Muscle layer of colon (tissue), 2 donors: ENCODE measurements at regions not wholly inside any gene's neighbourhood (a gene's known extent, or its start where the extent isn't known, plus 50 kb on each side); places are given as distances from the start of the nearest gene placed in this dataset.

Source experiments
- H3K27ac ChIP-seq: one replicate; pipeline ENCODE4 v1.7.0; 2013; ENCODE audit warnings: low read depth, mild to moderate bottlenecking, low read length, moderate library complexity
- H3K27me3 ChIP-seq, 2 donors: one replicate each; pipeline ENCODE4 v1.7.0; 2013; ENCODE audit warnings: low read length in 2 of 2, mild to moderate bottlenecking in 2 of 2; ENCODE audit not compliant: insufficient read depth in 2 of 2, control insufficient read depth in 1 of 2
- H3K36me3 ChIP-seq: one replicate; pipeline ENCODE4 v1.7.0; 2013; ENCODE audit warnings: mild to moderate bottlenecking, low read length; ENCODE audit not compliant: insufficient read depth
- H3K4me1 ChIP-seq: one replicate; pipeline ENCODE4 v1.7.0; 2013; ENCODE audit warnings: mild to moderate bottlenecking, low read length; ENCODE audit not compliant: insufficient read depth
- H3K4me3 ChIP-seq, 2 donors: one replicate each; pipeline ENCODE4 v1.7.0; 2013; ENCODE audit warnings: low read length in 2 of 2, low read depth in 1 of 2, mild to moderate bottlenecking in 1 of 2, moderate library complexity in 1 of 2
- H3K9ac ChIP-seq: one replicate; pipeline ENCODE4 v1.7.0; 2013; ENCODE audit warnings: low read length
- H3K9me3 ChIP-seq: one replicate; pipeline ENCODE4 v1.7.0; 2013; ENCODE audit warnings: mild to moderate bottlenecking, low read length
- donor health status: abdominal sarcoma.
- donor health status: Adenocarcinoma of cecum.

- Histone ChIP-seq H3K27me3 (no peaks in the 10 kb centered on the region), H3K9me3 (no peaks in the 10 kb centered on the region), H3K27ac (peak overlapping the region; percentile 21)
Measured at GRCh38 chr1:229111703-229112319, 159.1 kb upstream of the RAB4A start.

GRCh38 chr1:229112832-229113548, 157.9 kb upstream of the RAB4A start:
- peak overlapping the region; percentile 30 for H3K27ac ChIP-seq
- peaks cover 81% of the 10 kb centered on the region for H3K4me1 ChIP-seq
- no peak overlapping the region for H3K9ac ChIP-seq
- H3K4me3 ChIP-seq: no peak overlapping the region
- H3K36me3 ChIP-seq: no peaks in the 10 kb centered on the region
- no peaks in the 10 kb centered on the region for H3K9me3 ChIP-seq
- H3K27me3 ChIP-seq: no peaks in the 10 kb centered on the region

More at GRCh38 chr1:229111703-229112319, 159.1 kb upstream of the RAB4A start:
- Histone ChIP-seq H3K4me3 (no peak overlapping the region), H3K4me1 (peaks cover 76% of the 10 kb centered on the region), H3K9ac (no peak overlapping the region), H3K36me3 (no peaks in the 10 kb centered on the region)

- no peaks in the 10 kb centered on the region for H3K9me3 ChIP-seq
- peak overlapping the region; percentile 84 for H3K27ac ChIP-seq
- H3K9ac ChIP-seq: no peak overlapping the region
- peaks cover 69% of the 10 kb centered on the region for H3K4me1 ChIP-seq
- H3K36me3 ChIP-seq: no peaks in the 10 kb centered on the region
- no peak overlapping the region for H3K4me3 ChIP-seq
- H3K27me3 ChIP-seq: no peaks in the 10 kb centered on the region
Measured at GRCh38 chr1:229114315-229114714, 156.6 kb upstream of the RAB4A start.

GRCh38 chr1:229114850-229115365, 156.0 kb upstream of the RAB4A start:
- H3K4me3 ChIP-seq: no peak overlapping the region
- peaks cover 63% of the 10 kb centered on the region for H3K4me1 ChIP-seq
- no peaks in the 10 kb centered on the region for H3K9me3 ChIP-seq
- no peaks in the 10 kb centered on the region for H3K36me3 ChIP-seq
- peak overlapping the region; percentile 84 for H3K27ac ChIP-seq
- no peaks in the 10 kb centered on the region for H3K27me3 ChIP-seq
- no peak overlapping the region for H3K9ac ChIP-seq

GRCh38 chr1:229116114-229116513, 154.8 kb upstream of the RAB4A start:
- H3K9ac ChIP-seq: peak overlapping the region; percentile 23
- H3K9me3 ChIP-seq: no peaks in the 10 kb centered on the region
- peaks cover 51% of the 10 kb centered on the region for H3K4me1 ChIP-seq
- H3K4me3 ChIP-seq: no peak overlapping the region
- H3K27ac ChIP-seq: peak overlapping the region; percentile 84
- no peaks in the 10 kb centered on the region for H3K27me3 ChIP-seq
- H3K36me3 ChIP-seq: no peaks in the 10 kb centered on the region

GRCh38 chr1:229117664-229118300, 153.1 kb upstream of the RAB4A start:
- no peak overlapping the region for H3K4me3 ChIP-seq
- peaks cover 40% of the 10 kb centered on the region for H3K4me1 ChIP-seq
- peak overlapping the region; percentile 84 for H3K27ac ChIP-seq
- H3K9ac ChIP-seq: no peak overlapping the region
- no peaks in the 10 kb centered on the region for H3K36me3 ChIP-seq
- H3K27me3 ChIP-seq: no peaks in the 10 kb centered on the region
- H3K9me3 ChIP-seq: no peaks in the 10 kb centered on the region

- Histone ChIP-seq H3K27ac (peak overlapping the region; percentile 54), H3K4me1 (peaks cover 39% of the 10 kb centered on the region), H3K36me3 (no peaks in the 10 kb centered on the region), H3K9me3 (no peaks in the 10 kb centered on the region), H3K4me3 (no peak overlapping the region), H3K9ac (no peak overlapping the region), H3K27me3 (no peaks in the 10 kb centered on the region)
Measured at GRCh38 chr1:229118477-229119061, 152.3 kb upstream of the RAB4A start.

GRCh38 chr1:229119161-229119560, 151.8 kb upstream of the RAB4A start:
- peak overlapping the region; percentile 31 for H3K27ac ChIP-seq
- H3K9ac ChIP-seq: no peak overlapping the region
- H3K9me3 ChIP-seq: no peaks in the 10 kb centered on the region
- H3K36me3 ChIP-seq: no peaks in the 10 kb centered on the region
- H3K27me3 ChIP-seq: no peaks in the 10 kb centered on the region
- no peak overlapping the region for H3K4me3 ChIP-seq
- peaks cover 39% of the 10 kb centered on the region for H3K4me1 ChIP-seq

GRCh38 chr1:229119876-229120275, 151.0 kb upstream of the RAB4A start:
- Histone ChIP-seq H3K9me3 (no peaks in the 10 kb centered on the region), H3K27ac (peak overlapping the region; percentile 56), H3K4me1 (peaks cover 34% of the 10 kb centered on the region), H3K27me3 (no peaks in the 10 kb centered on the region), H3K36me3 (no peaks in the 10 kb centered on the region), H3K4me3 (no peak overlapping the region), H3K9ac (no peak overlapping the region)

GRCh38 chr1:229121845-229122436, 149.0 kb upstream of the RAB4A start:
- Histone ChIP-seq H3K27ac (peak overlapping the region; percentile 47), H3K4me3 (no peak overlapping the region), H3K9ac (no peak overlapping the region), H3K36me3 (no peaks in the 10 kb centered on the region), H3K4me1 (peaks cover 15% of the 10 kb centered on the region), H3K27me3 (no peaks in the 10 kb centered on the region), H3K9me3 (no peaks in the 10 kb centered on the region)

- no peaks in the 10 kb centered on the region for H3K27me3 ChIP-seq
- peak overlapping the region; percentile 47 for H3K27ac ChIP-seq
- peaks cover 9% of the 10 kb centered on the region for H3K4me1 ChIP-seq
- no peaks in the 10 kb centered on the region for H3K36me3 ChIP-seq
- no peak overlapping the region for H3K9ac ChIP-seq
- H3K4me3 ChIP-seq: no peak overlapping the region
- no peaks in the 10 kb centered on the region for H3K9me3 ChIP-seq
Measured at GRCh38 chr1:229122606-229123005, 148.3 kb upstream of the RAB4A start.
